Tibial nerve (tissue), 4 donors: ENCODE measurements at regions not wholly inside any gene's neighbourhood (a gene's known extent, or its start where the extent isn't known, plus 50 kb on each side); places are given as distances from the start of the nearest gene placed in this dataset.

Experiments used
- DNase-seq, 2 donors: peaks; one replicate each; pipeline ENCODE4 v3.0.0-alpha.2; 2019; ENCODE audit warnings: low spot score in 2 of 2
- H3K27ac ChIP-seq, 4 donors: fragments of 200-600 bp; sonication (generic) in 3 of 4; one replicate each; pipeline ENCODE4 v1.5.1; 2017 to 2019; ENCODE audit warnings: mild to moderate bottlenecking in 1 of 4
- H3K27me3 ChIP-seq, 2 donors: fragments of 200-600 bp; sonication (generic) in 1 of 2; one replicate each; pipeline versions ENCODE4 v1.5.1 to v1.6.0; 2017 to 2019
- H3K36me3 ChIP-seq, 3 donors: fragments of 200-600 bp; sonication (generic); one replicate each; pipeline ENCODE4 v1.5.1; 2018 to 2019
- H3K4me1 ChIP-seq, 4 donors: fragments of 200-600 bp; sonication (generic) in 3 of 4; one replicate each; pipeline ENCODE4 v1.5.1; 2017 to 2019
- H3K4me3 ChIP-seq, 4 donors: fragments of 200-600 bp; sonication (generic) in 3 of 4; one replicate each; pipeline ENCODE4 v1.5.1; 2017 to 2019; ENCODE audit warnings: mild to moderate bottlenecking in 1 of 4, moderate library complexity in 1 of 4
- H3K9me3 ChIP-seq, 4 donors: fragments of 200-600 bp; sonication (generic) in 3 of 4; one replicate each; pipeline ENCODE4 v1.5.1; 2017 to 2019
- EP300 ChIP-seq, 2 donors: sonication (generic); formaldehyde crosslinking; IDR thresholded peaks; one replicate each; pipeline ENCODE4 v1.6.1; 2017; ENCODE audit warnings: antibody characterized with exemption in 2 of 2, mild to moderate bottlenecking in 1 of 2
- POLR2A ChIP-seq, 2 donors: fragments of 450-650 bp; IDR thresholded peaks; one replicate each; pipeline ENCODE4 v1.6.1; 2017; ENCODE audit warnings: antibody characterized with exemption in 2 of 2, mild to moderate bottlenecking in 2 of 2, moderate library complexity in 2 of 2
- WGBS, 2 donors: methylation state at CpG; one replicate each; pipeline ENCODE4 v1.1.5; 2018; 5-methylcytosine and 5-hydroxymethylcytosine counted together
- TF ChIP-seq, protein P1 (sequence below), 5 experiments: fragments of 200-600 bp in 3 of 5; fragments of 450-650 bp in 2 of 5; sonication (generic) in 3 of 5; IDR thresholded peaks; one replicate each; pipeline ENCODE4 v1.5.1; 2016 to 2019; ENCODE audit warnings: antibody characterized with exemption in 5 of 5, mild to moderate bottlenecking in 3 of 5, moderate library complexity in 2 of 5

GRCh38 chr10:105473170-105473569 is 832.1 kb downstream of the SORCS3 start:
- Histone ChIP-seq H3K4me1 (no peaks in the 10 kb centered on the region), H3K27ac (no peak overlapping the region), H3K9me3 (no peaks in the 10 kb centered on the region), H3K4me3 (no peak overlapping the region), H3K36me3 (no peaks in the 10 kb centered on the region), H3K27me3 (no peaks in the 10 kb centered on the region)
- TF ChIP-seq EP300 (IDR thresholded peaks at IDR 0.05) (no peak), POLR2A (IDR thresholded peaks at IDR 0.05) (no peak)
- TF ChIP-seq, protein P1, sequence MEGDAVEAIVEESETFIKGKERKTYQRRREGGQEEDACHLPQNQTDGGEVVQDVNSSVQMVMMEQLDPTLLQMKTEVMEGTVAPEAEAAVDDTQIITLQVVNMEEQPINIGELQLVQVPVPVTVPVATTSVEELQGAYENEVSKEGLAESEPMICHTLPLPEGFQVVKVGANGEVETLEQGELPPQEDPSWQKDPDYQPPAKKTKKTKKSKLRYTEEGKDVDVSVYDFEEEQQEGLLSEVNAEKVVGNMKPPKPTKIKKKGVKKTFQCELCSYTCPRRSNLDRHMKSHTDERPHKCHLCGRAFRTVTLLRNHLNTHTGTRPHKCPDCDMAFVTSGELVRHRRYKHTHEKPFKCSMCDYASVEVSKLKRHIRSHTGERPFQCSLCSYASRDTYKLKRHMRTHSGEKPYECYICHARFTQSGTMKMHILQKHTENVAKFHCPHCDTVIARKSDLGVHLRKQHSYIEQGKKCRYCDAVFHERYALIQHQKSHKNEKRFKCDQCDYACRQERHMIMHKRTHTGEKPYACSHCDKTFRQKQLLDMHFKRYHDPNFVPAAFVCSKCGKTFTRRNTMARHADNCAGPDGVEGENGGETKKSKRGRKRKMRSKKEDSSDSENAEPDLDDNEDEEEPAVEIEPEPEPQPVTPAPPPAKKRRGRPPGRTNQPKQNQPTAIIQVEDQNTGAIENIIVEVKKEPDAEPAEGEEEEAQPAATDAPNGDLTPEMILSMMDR (IDR thresholded peaks at IDR 0.05): no peak
- no peak for DNase-seq
- WGBS, 2 donors: 9 to 11% methylated on average over 4 of the region's 4 CpGs

DNA sequence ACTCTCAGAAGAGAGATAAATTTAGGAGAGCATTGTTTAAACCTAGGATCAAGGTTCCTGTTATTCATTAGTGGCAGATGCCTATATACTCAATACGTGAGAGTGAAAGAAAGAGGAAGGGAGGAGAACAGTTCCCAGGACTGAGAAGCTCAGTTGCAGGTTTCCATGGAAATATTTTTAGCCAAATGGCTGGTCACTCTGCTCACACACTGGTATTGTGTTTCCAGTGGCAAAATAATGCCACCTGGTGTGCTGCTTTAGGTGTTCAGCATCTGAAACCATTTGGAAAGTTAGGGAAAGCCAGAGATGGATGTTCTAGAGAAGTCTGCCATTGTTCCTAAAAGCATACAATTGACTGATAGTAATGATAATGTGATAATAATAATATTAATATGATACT is 827.7 kb downstream of the SORCS3 start:
- TF ChIP-seq EP300 (IDR thresholded peaks at IDR 0.05): no peak
- TF ChIP-seq POLR2A (IDR thresholded peaks at IDR 0.05): no peak
- TF ChIP-seq, protein P1 (IDR thresholded peaks at IDR 0.05): no peak
- Histone ChIP-seq H3K27me3 (no peaks in the 10 kb centered on the region), H3K4me3 (no peak overlapping the region), H3K36me3 (no peaks in the 10 kb centered on the region), H3K4me1 (no peaks in the 10 kb centered on the region), H3K27ac (no peak overlapping the region), H3K9me3 (no peaks in the 10 kb centered on the region)
- WGBS, 2 donors: 35 to 37% methylated on average over 1 of the region's 1 CpG
- no peak for DNase-seq

DNA sequence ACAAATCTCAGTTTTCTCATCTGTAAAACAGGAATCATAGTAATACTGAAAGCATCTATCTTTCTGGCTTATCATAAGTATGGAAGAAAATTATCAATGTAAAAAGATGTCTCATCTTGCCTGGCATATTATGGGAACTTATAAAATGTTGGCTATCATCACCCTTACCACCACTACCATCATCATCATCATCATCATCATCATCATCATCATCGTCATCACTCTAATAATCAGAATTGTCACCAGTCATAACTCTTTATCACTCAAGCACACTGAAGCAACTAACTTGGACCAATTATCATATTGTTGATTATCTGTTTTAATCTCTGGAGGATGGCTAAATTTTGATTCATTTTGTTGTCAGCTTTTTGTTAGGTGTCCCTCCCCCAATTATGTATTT is 825.4 kb downstream of the SORCS3 start:
- WGBS, 2 donors: 91 to 95% methylated on average over 1 of the region's 1 CpG
- H3K4me1 ChIP-seq: no peaks in the 10 kb centered on the region
- H3K27me3 ChIP-seq: no peaks in the 10 kb centered on the region
- peaks cover 0 to 3% (median 0%) of the 10 kb centered on the region in 4 donors for H3K9me3 ChIP-seq
- no peak for TF ChIP-seq POLR2A (IDR thresholded peaks at IDR 0.05)
- TF ChIP-seq, protein P1 (IDR thresholded peaks at IDR 0.05): no peak
- TF ChIP-seq EP300 (IDR thresholded peaks at IDR 0.05): no peak
- H3K36me3 ChIP-seq: no peaks in the 10 kb centered on the region
- no peak overlapping the region for H3K27ac ChIP-seq
- no peak for DNase-seq
- no peak overlapping the region for H3K4me3 ChIP-seq

DNA sequence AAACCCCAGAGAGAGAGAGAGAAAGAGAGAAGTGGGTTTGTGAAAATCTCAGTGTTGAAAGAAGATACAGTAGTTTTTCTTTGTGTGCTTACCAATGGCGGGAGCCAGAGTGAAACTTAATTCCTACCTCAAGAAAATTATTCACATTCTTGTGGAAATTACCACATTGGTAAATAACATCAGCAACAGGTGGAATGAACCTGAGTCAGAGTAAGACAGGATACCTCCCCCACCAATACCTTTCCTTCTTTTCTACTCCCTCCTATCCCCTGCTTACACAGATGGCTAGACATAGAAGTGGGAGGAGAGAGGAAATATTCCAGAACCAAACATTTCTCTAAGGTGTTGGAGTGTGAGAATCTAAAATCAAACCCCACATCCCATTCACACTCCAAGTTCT is 793.9 kb downstream of the SORCS3 start:
- no peaks in the 10 kb centered on the region for H3K36me3 ChIP-seq
- H3K27me3 ChIP-seq: no peaks in the 10 kb centered on the region
- WGBS, 2 donors: 81 to 85% methylated on average over 1 of the region's 1 CpG
- DNase-seq: no peak
- H3K27ac ChIP-seq: no peak overlapping the region
- no peaks in the 10 kb centered on the region for H3K9me3 ChIP-seq
- H3K4me3 ChIP-seq: no peak overlapping the region
- TF ChIP-seq EP300 (IDR thresholded peaks at IDR 0.05) (no peak), POLR2A (IDR thresholded peaks at IDR 0.05) (no peak)
- TF ChIP-seq, protein P1 (IDR thresholded peaks at IDR 0.05): no peak
- H3K4me1 ChIP-seq: no peaks in the 10 kb centered on the region

DNA sequence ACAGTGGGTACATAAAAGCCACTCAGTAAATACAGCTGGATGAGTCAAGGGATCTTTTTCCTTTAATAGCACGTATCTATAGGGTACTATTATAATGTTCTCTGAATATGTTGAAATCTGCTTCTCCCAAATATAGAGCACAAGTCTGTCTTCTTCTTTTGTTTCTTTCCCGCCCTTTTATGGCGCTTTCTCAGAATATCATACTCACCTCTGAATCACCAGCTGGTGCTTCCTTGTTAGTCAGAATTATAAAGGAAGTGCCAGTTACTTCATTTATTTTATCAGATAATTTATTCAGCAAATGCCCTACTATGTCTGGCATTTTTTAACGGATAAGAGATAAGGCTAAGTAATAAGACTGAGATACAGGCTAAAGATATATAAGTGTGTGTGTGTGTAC is 772.9 kb downstream of the SORCS3 start:
- peaks cover 0 to 5% (median 0%) of the 10 kb centered on the region in 4 donors for H3K9me3 ChIP-seq
- H3K4me3 ChIP-seq: no peak overlapping the region
- H3K4me1 ChIP-seq: no peaks in the 10 kb centered on the region
- no peaks in the 10 kb centered on the region for H3K27me3 ChIP-seq
- no peak for TF ChIP-seq POLR2A (IDR thresholded peaks at IDR 0.05)
- TF ChIP-seq, protein P1 (IDR thresholded peaks at IDR 0.05): no peak
- no peak for TF ChIP-seq EP300 (IDR thresholded peaks at IDR 0.05)
- 81 to 88% methylated on average over 4 of the region's 4 CpGs for WGBS, 2 donors
- H3K27ac ChIP-seq: no peak overlapping the region
- no peak for DNase-seq
- H3K36me3 ChIP-seq: no peaks in the 10 kb centered on the region
